ENCODE measurements at regions not wholly inside any gene's neighbourhood (a gene's known extent, or its start where the extent isn't known, plus 50 kb on each side); places are given as distances from the start of the nearest gene placed in this dataset.

GRCh38 chr9:108002371-108002956 lies 512.9 kb upstream of the KLF4 start:
- Histone ChIP-seq H3K4me2 (ENCODE audit: low read length) (no peak overlapping the region), H3K4me1 (ENCODE audit: control insufficient read depth, insufficient read depth, low read length) (no peaks in the 10 kb centered on the region), H3K36me3 (ENCODE audit: insufficient read depth, low read length) (no peaks in the 10 kb centered on the region), H3K4me3 (ENCODE audit: low read length) (no peak overlapping the region), H3K9me3 (replicated peaks; ENCODE audit: low read length) (no peaks in the 10 kb centered on the region), H3K27me3 (ENCODE audit: control insufficient read depth, insufficient read depth, low read length) (no peaks in the 10 kb centered on the region), H3K9ac (ENCODE audit: low read depth, low read length) (no peak overlapping the region)

DNA sequence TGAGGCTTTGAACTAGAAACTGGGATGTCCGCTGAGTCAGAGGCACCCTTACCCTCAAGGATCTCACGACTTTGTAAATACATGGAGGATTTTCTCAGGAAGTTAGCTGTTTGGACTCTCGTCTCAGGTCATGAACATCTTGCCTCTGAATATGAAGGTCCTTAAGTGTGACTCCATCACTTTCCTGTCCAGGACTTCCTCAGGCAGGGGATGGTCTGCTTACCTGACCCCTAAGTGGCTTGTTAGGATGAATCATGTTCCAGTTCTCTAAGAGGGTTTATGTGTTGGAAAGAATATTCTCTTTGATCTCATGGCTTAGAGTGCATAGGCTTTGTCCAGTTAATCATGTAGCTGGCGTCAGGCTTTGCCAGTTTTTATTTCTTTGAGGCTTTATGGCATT lies 511.7 kb upstream of the KLF4 start:
- Histone ChIP-seq H3K9ac (ENCODE audit: low read depth, low read length) (no peak overlapping the region), H3K4me3 (ENCODE audit: low read length) (no peak overlapping the region), H3K36me3 (ENCODE audit: insufficient read depth, low read length) (no peaks in the 10 kb centered on the region), H3K4me2 (ENCODE audit: low read length) (no peak overlapping the region), H3K9me3 (replicated peaks; ENCODE audit: low read length) (no peaks in the 10 kb centered on the region), H3K4me1 (ENCODE audit: control insufficient read depth, insufficient read depth, low read length) (no peaks in the 10 kb centered on the region), H3K27me3 (ENCODE audit: control insufficient read depth, insufficient read depth, low read length) (no peaks in the 10 kb centered on the region)

DNA sequence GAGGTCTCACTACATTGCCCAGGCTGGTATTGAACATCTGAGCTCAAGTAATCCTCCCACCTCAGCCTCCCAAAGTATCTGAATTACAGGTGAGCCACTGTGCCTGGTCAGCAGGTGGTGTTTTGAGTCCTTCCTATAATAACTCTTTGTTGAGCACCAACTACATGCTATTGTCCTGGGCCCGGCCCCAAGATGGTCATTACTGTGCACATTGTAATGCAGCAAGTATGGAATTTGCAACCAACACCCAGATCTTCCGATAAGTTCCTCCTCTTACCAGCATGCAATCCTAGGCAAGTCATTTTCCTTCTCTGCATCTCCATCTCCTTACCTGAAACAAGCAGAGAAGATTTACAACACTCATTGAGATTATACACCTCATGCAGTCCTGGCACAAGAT lies 510.3 kb upstream of the KLF4 start:
- H3K4me1 ChIP-seq (ENCODE audit: control insufficient read depth, insufficient read depth, low read length): no peaks in the 10 kb centered on the region
- H3K4me2 ChIP-seq (ENCODE audit: low read length): no peak overlapping the region
- no peaks in the 10 kb centered on the region for H3K9me3 ChIP-seq (replicated peaks; ENCODE audit: low read length)
- H3K36me3 ChIP-seq (ENCODE audit: insufficient read depth, low read length): no peaks in the 10 kb centered on the region
- H3K9ac ChIP-seq (ENCODE audit: low read depth, low read length): no peak overlapping the region
- H3K4me3 ChIP-seq (ENCODE audit: low read length): no peak overlapping the region
- no peaks in the 10 kb centered on the region for H3K27me3 ChIP-seq (ENCODE audit: control insufficient read depth, insufficient read depth, low read length)

DNA sequence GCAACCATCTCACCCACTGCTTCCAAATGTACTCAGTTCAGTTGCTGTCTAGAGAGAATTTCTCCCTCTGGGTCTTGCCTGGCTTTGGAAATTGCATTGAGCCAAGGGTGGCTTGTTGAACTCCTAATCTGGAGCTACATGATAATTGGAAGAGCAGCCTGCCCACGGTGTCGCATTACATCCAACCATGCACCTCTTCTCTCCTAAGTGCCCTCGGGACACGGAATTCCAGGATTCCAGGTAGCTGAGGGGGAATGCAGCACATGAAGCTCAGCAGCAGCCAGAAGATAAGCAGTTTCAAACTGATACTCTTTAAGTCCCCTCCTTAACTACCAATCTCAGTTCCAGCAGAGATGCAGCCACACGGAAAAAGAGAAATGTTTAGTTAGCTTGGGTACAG lies 509.4 kb upstream of the KLF4 start:
- no peaks in the 10 kb centered on the region for H3K36me3 ChIP-seq (ENCODE audit: insufficient read depth, low read length)
- no peaks in the 10 kb centered on the region for H3K9me3 ChIP-seq (replicated peaks; ENCODE audit: low read length)
- H3K27me3 ChIP-seq (ENCODE audit: control insufficient read depth, insufficient read depth, low read length): no peaks in the 10 kb centered on the region
- no peaks in the 10 kb centered on the region for H3K4me1 ChIP-seq (ENCODE audit: control insufficient read depth, insufficient read depth, low read length)
- no peak overlapping the region for H3K4me2 ChIP-seq (ENCODE audit: low read length)
- H3K4me3 ChIP-seq (ENCODE audit: low read length): no peak overlapping the region
- no peak overlapping the region for H3K9ac ChIP-seq (ENCODE audit: low read depth, low read length)

GRCh38 chr9:107994648-107995047 lies 505.1 kb upstream of the KLF4 start:
- H3K27me3 ChIP-seq (ENCODE audit: control insufficient read depth, insufficient read depth, low read length): no peaks in the 10 kb centered on the region
- H3K4me2 ChIP-seq (ENCODE audit: low read length): no peak overlapping the region
- H3K9ac ChIP-seq (ENCODE audit: low read depth, low read length): no peak overlapping the region
- no peak overlapping the region for H3K4me3 ChIP-seq (ENCODE audit: low read length)
- H3K36me3 ChIP-seq (ENCODE audit: insufficient read depth, low read length): no peaks in the 10 kb centered on the region
- no peaks in the 10 kb centered on the region for H3K4me1 ChIP-seq (ENCODE audit: control insufficient read depth, insufficient read depth, low read length)
- H3K9me3 ChIP-seq (replicated peaks; ENCODE audit: low read length): no peaks in the 10 kb centered on the region

DNA sequence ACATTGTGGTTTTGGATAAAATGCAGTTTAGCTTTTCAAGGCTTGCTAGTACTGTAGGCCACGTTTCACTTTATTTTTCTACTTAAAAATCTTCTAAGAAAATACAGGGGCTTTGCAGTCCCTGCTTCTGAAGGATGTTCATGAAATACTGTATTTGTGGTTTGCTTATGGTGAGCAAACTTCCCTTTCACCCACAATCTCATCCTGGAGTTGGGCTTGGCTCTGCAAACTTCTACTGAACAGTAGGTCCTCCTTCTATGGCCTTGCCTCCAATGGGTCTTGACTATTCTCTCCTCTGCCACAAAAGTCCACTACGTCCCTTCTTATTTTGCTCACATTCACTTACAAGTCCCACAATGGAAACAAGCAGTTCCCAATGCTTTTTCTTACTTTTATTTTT lies 502.7 kb upstream of the KLF4 start:
- no peak overlapping the region for H3K9ac ChIP-seq (ENCODE audit: low read depth, low read length)
- H3K4me2 ChIP-seq (ENCODE audit: low read length): no peak overlapping the region
- no peaks in the 10 kb centered on the region for H3K27me3 ChIP-seq (ENCODE audit: control insufficient read depth, insufficient read depth, low read length)
- H3K4me1 ChIP-seq (ENCODE audit: control insufficient read depth, insufficient read depth, low read length): no peaks in the 10 kb centered on the region
- H3K36me3 ChIP-seq (ENCODE audit: insufficient read depth, low read length): no peaks in the 10 kb centered on the region
- no peak overlapping the region for H3K4me3 ChIP-seq (ENCODE audit: low read length)
- no peaks in the 10 kb centered on the region for H3K9me3 ChIP-seq (replicated peaks; ENCODE audit: low read length)

DNA sequence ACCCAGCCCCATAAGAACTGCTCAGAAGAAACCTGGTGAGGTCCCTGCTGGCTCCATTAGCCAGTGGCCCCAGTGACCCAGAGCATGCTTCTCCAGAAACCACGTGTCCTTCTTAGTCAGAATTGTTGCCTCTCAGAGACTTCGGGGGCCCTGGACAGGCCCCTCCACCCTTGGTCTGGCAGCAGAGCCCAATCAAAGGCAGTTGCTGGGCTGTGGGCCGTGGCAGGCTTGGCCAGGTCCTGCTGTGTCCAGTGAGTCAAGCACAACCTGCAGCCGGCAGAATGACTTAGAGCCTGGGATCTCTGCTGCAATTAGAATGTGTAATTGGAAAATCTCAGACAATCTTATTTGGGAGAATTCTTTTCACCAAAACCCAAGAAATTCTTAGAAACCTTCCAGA lies 502.0 kb upstream of the KLF4 start:
- Histone ChIP-seq H3K4me2 (ENCODE audit: low read length) (no peak overlapping the region), H3K4me3 (ENCODE audit: low read length) (no peak overlapping the region), H3K9me3 (replicated peaks; ENCODE audit: low read length) (no peaks in the 10 kb centered on the region), H3K9ac (ENCODE audit: low read depth, low read length) (no peak overlapping the region), H3K36me3 (ENCODE audit: insufficient read depth, low read length) (no peaks in the 10 kb centered on the region), H3K4me1 (ENCODE audit: control insufficient read depth, insufficient read depth, low read length) (no peaks in the 10 kb centered on the region), H3K27me3 (ENCODE audit: control insufficient read depth, insufficient read depth, low read length) (no peaks in the 10 kb centered on the region)

DNA sequence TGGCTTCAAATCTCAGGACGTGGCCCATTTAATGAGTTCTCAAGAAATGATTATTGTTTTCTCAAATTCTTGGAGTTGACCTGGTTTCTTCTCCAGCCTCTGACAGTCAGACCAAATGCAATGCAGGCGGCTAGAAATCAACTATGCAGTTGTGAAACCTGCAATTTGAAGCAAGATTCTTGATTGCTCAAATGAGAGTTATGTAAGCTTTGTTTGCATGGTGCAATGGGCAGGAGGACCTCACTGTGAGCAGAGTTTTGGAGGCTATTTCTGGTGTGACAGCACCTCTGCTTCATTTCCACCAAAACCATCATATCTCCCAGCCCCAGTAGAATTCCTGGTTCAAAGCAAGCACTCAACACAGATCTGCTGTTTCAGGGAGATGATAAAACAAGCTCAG lies 500.0 kb upstream of the KLF4 start:
- Histone ChIP-seq H3K36me3 (ENCODE audit: insufficient read depth, low read length) (no peaks in the 10 kb centered on the region), H3K27me3 (ENCODE audit: control insufficient read depth, insufficient read depth, low read length) (no peaks in the 10 kb centered on the region), H3K4me2 (ENCODE audit: low read length) (no peak overlapping the region), H3K9me3 (replicated peaks; ENCODE audit: low read length) (no peaks in the 10 kb centered on the region), H3K4me3 (ENCODE audit: low read length) (no peak overlapping the region), H3K4me1 (ENCODE audit: control insufficient read depth, insufficient read depth, low read length) (no peaks in the 10 kb centered on the region), H3K9ac (ENCODE audit: low read depth, low read length) (no peak overlapping the region)

DNA sequence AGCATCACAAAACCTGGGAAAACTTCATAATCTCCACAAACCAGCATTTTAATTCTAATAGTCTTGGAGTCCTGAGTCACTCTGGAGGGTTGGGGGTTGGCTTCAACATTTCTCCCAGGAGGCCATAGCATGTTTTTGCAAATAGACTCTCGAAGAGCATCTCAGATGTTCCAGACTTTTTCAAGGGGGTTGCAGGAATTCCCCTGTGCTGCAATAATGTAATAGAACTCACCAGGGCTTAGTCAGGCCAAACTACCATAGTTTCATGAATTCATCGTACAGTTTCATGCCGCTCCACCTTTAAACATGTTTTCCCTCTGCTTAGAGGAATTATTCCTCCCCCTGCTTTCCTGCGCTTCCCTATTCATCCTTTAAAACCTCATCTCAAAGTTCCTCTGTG lies 499.5 kb upstream of the KLF4 start:
- no peaks in the 10 kb centered on the region for H3K27me3 ChIP-seq (ENCODE audit: control insufficient read depth, insufficient read depth, low read length)
- H3K4me3 ChIP-seq (ENCODE audit: low read length): no peak overlapping the region
- no peaks in the 10 kb centered on the region for H3K9me3 ChIP-seq (replicated peaks; ENCODE audit: low read length)
- H3K36me3 ChIP-seq (ENCODE audit: insufficient read depth, low read length): no peaks in the 10 kb centered on the region
- H3K9ac ChIP-seq (ENCODE audit: low read depth, low read length): no peak overlapping the region
- no peaks in the 10 kb centered on the region for H3K4me1 ChIP-seq (ENCODE audit: control insufficient read depth, insufficient read depth, low read length)
- H3K4me2 ChIP-seq (ENCODE audit: low read length): no peak overlapping the region

GRCh38 chr9:107984956-107985355 lies 495.4 kb upstream of the KLF4 start:
- H3K9me3 ChIP-seq (replicated peaks; ENCODE audit: low read length): no peaks in the 10 kb centered on the region
- H3K9ac ChIP-seq (ENCODE audit: low read depth, low read length): no peak overlapping the region
- no peaks in the 10 kb centered on the region for H3K27me3 ChIP-seq (ENCODE audit: control insufficient read depth, insufficient read depth, low read length)
- H3K4me1 ChIP-seq (ENCODE audit: control insufficient read depth, insufficient read depth, low read length): peaks cover 13% of the 10 kb centered on the region
- H3K4me3 ChIP-seq (ENCODE audit: low read length): no peak overlapping the region
- H3K4me2 ChIP-seq (ENCODE audit: low read length): no peak overlapping the region
- H3K36me3 ChIP-seq (ENCODE audit: insufficient read depth, low read length): no peaks in the 10 kb centered on the region

- Histone ChIP-seq H3K4me2 (ENCODE audit: low read length) (no peak overlapping the region), H3K9ac (ENCODE audit: low read depth, low read length) (no peak overlapping the region), H3K27me3 (ENCODE audit: control insufficient read depth, insufficient read depth, low read length) (no peaks in the 10 kb centered on the region), H3K4me1 (ENCODE audit: control insufficient read depth, insufficient read depth, low read length) (peaks cover 13% of the 10 kb centered on the region), H3K36me3 (ENCODE audit: insufficient read depth, low read length) (no peaks in the 10 kb centered on the region), H3K4me3 (ENCODE audit: low read length) (no peak overlapping the region), H3K9me3 (replicated peaks; ENCODE audit: low read length) (no peaks in the 10 kb centered on the region)
Observed at GRCh38 chr9:107983762-107984161, 494.2 kb upstream of the KLF4 start.

DNA sequence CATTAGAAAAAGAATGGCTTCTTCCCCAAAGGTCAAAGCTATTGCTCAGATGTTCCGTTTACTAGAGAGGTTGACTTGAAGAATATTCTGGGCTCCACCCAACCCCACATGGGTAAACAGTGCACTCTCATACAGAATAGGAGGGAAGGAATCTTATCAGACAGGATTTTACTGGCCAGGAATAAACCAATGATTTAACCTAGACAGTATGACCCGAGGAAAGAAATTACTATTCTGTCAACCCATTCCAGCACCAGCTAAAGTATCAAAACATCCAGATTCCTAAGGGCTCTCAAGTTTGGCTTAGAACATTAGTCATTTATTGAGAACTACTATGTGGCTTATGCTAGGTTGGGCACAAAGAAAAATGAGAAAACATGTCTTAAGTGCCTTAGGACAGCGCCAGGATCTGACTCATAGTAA lies 493.6 kb upstream of the KLF4 start:
- Histone ChIP-seq H3K36me3 (ENCODE audit: insufficient read depth, low read length) (no peaks in the 10 kb centered on the region), H3K4me1 (ENCODE audit: control insufficient read depth, insufficient read depth, low read length) (peaks cover 13% of the 10 kb centered on the region), H3K4me2 (ENCODE audit: low read length) (no peak overlapping the region), H3K4me3 (ENCODE audit: low read length) (no peak overlapping the region), H3K27me3 (ENCODE audit: control insufficient read depth, insufficient read depth, low read length) (no peaks in the 10 kb centered on the region), H3K9ac (ENCODE audit: low read depth, low read length) (no peak overlapping the region), H3K9me3 (replicated peaks; ENCODE audit: low read length) (no peaks in the 10 kb centered on the region)
